CD4-positive, CD25-positive, alpha-beta regulatory T cell (primary cell): ENCODE measurements at regions not wholly inside any gene's neighbourhood (a gene's known extent, or its start where the extent isn't known, plus 50 kb on each side); places are given as distances from the start of the nearest gene placed in this dataset.
A peak's percentile ranks its signal among the peaks of the same experiment; 100 is the strongest.

ENCODE experiments used
- ATAC-seq, 2 donors: fragments of 150-1000 bp; cut with Tn5 transposase; one replicate each; pipeline ENCODE4 v1.10.0; 2021; ENCODE audit warnings: low read depth in 2 of 2, moderate number of reproducible peaks in 2 of 2, moderate library complexity in 1 of 2
- DNase-seq, 3 donors: peaks; one replicate each; pipeline versions ENCODE4 v3.0.0 to v3.0.0-alpha.2; 2012 to 2022; ENCODE audit warnings: mixed read lengths in 1 of 3
- H3K27ac ChIP-seq: one replicate; pipeline ENCODE4 v1.7.0; 2013; ENCODE audit warnings: mild to moderate bottlenecking, low read length; ENCODE audit not compliant: insufficient read depth, poor library complexity, severe bottlenecking
- H3K27me3 ChIP-seq: one replicate; pipeline ENCODE4 v1.7.0; 2013; ENCODE audit warnings: low read length; ENCODE audit not compliant: control insufficient read depth, insufficient read depth
- H3K36me3 ChIP-seq: one replicate; pipeline ENCODE4 v1.7.0; 2013; ENCODE audit warnings: mild to moderate bottlenecking, low read length, moderate library complexity; ENCODE audit not compliant: control insufficient read depth, insufficient read depth
- H3K4me1 ChIP-seq: 2 replicates; pipeline ENCODE4 v1.7.0; 2013; ENCODE audit warnings: mild to moderate bottlenecking, low read length; ENCODE audit not compliant: insufficient read depth, control insufficient read depth, poor library complexity, severe bottlenecking
- H3K4me3 ChIP-seq: one replicate; pipeline ENCODE4 v1.7.0; 2013; ENCODE audit warnings: low read depth, mild to moderate bottlenecking, low read length, moderate library complexity
- H3K9me3 ChIP-seq, 2 experiments: 1 replicate in 1 of 2; 2 replicates in 1 of 2; pipeline ENCODE4 v1.7.0; 2013; ENCODE audit warnings: low read length in 2 of 2, mild to moderate bottlenecking in 1 of 2, moderate library complexity in 1 of 2; ENCODE audit not compliant: control insufficient read depth in 2 of 2
- H3K27ac Mint-ChIP-seq, 3 donors: one replicate each; pipeline ENCODE4 v1.8.0; 2020 to 2022; ENCODE audit warnings: mild to moderate bottlenecking in 3 of 3, mixed read lengths in 3 of 3, moderate library complexity in 2 of 3
- H3K27me3 Mint-ChIP-seq: one replicate; pipeline ENCODE4 v1.8.0; 2022; ENCODE audit warnings: mild to moderate bottlenecking, mixed read lengths
- H3K36me3 Mint-ChIP-seq: one replicate; pipeline ENCODE4 v1.8.0; 2020; ENCODE audit warnings: mixed read lengths
- H3K4me1 Mint-ChIP-seq, 4 donors: one replicate each; pipeline ENCODE4 v1.8.0; 2020 to 2022; ENCODE audit warnings: mixed read lengths in 4 of 4, mild to moderate bottlenecking in 1 of 4
- H3K4me3 Mint-ChIP-seq, 4 donors: one replicate each; pipeline ENCODE4 v1.8.0; 2020 to 2022; ENCODE audit warnings: mild to moderate bottlenecking in 4 of 4, mixed read lengths in 4 of 4, moderate library complexity in 3 of 4
- H3K9me3 Mint-ChIP-seq, 7 donors: one replicate each; pipeline ENCODE4 v1.8.0; 2020 to 2022; ENCODE audit warnings: mixed read lengths in 7 of 7, mild to moderate bottlenecking in 3 of 7, moderate library complexity in 2 of 7

DNA sequence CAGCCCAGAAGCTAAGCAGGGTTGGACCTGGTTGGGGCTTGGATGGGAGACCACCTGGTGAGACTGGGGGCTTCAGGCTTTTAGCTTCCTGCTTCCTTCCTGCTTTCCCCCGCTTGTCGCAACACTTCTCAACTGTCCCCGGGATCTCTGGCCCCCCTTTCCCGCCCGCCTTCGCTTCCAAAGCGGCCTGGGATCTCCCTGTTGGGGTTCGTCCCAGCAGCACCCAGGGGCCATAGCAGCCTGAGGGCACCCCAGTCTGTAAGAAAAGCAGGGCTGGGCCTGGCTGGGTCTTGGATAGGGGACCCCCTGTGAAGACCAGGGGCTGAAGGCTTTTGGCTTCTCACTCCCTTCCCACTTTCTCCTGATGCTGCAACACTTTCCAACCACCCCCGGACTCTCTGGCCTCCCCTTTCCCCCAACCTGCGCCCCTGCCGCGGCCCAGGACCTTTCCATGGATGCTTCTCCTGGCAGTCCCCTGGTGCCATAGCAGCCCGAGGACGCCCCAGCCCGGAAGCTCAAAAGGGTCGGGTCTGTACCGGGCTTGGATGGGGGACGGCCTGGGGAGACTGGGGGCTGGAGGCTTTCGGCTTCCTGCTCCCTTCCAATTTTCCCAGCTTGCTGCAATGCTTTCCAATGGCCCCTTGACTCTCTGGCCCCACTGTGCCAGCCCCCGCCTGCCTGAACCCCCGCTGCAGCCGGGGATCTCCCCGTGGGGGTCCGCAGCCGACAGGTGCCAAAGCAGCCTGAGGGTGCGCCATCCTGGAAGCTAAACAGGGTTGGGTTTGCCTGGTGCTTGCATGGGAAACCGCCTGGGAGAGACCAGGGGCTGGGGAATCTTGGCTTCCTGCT, 2276.2 kb downstream of the TP53TG3F start:
- DNase-seq (no peak), ATAC-seq (no peak)
- Histone ChIP-seq H3K36me3 (no peaks in the 10 kb centered on the region), H3K27ac (no peak overlapping the region), H3K4me3 (no peak overlapping the region), H3K27me3 (no peaks in the 10 kb centered on the region), H3K9me3 (peaks cover 11 to 87% of the 10 kb centered on the region in 2 experiments), H3K4me1 (no peaks in the 10 kb centered on the region)
- Mint-ChIP-seq H3K27me3 (no peaks in the 10 kb centered on the region), H3K27ac (no peak overlapping the region), H3K4me3 (no peak overlapping the region), H3K4me1 (peaks cover 0 to 3% (median 0%) of the 10 kb centered on the region in 4 donors), H3K36me3 (peaks cover 3% of the 10 kb centered on the region), H3K9me3 (peaks cover 7 to 65% (median 39%) of the 10 kb centered on the region in 7 donors)

- Histone ChIP-seq H3K9me3 (peaks cover 9 to 85% of the 10 kb centered on the region in 2 experiments), H3K27me3 (no peaks in the 10 kb centered on the region), H3K27ac (no peak overlapping the region), H3K36me3 (no peaks in the 10 kb centered on the region), H3K4me1 (no peaks in the 10 kb centered on the region), H3K4me3 (no peak overlapping the region)
- H3K27ac Mint-ChIP-seq: no peak overlapping the region
- no peak overlapping the region for H3K4me3 Mint-ChIP-seq
- peaks cover 3% of the 10 kb centered on the region for H3K36me3 Mint-ChIP-seq
- peaks cover 5 to 65% (median 38%) of the 10 kb centered on the region in 7 donors for H3K9me3 Mint-ChIP-seq
- ATAC-seq (no peak), DNase-seq (no peak)
- H3K4me1 Mint-ChIP-seq: peaks cover 0 to 3% (median 0%) of the 10 kb centered on the region in 4 donors
- no peaks in the 10 kb centered on the region for H3K27me3 Mint-ChIP-seq
Measured at GRCh38 chr16:35736546-35736945, 2277.1 kb downstream of the TP53TG3F start.

DNA sequence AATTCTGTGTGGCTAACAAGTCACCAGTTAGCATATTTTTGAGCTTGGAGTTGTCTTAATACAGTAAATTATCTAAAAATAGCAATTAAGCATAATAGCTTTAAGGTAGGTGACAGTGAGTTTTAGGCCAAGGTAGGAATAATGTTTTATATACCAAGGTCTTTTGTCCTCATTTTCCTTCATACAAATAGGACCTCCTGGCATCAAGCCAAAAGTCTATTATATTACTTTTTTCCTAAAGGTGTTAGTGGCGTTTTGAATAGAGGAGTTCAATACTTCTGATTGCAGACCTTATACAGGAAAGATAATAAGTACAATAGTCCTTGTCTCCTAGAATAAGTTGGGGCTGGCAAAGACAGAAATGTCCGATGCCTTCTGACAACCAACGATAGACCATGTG, 2277.7 kb downstream of the TP53TG3F start:
- Mint-ChIP-seq H3K4me3 (no peak overlapping the region), H3K27ac (no peak overlapping the region), H3K9me3 (peaks cover 4 to 67% (median 41%) of the 10 kb centered on the region in 7 donors), H3K27me3 (no peaks in the 10 kb centered on the region), H3K4me1 (peaks cover 0 to 3% (median 0%) of the 10 kb centered on the region in 4 donors), H3K36me3 (peaks cover 3% of the 10 kb centered on the region)
- Histone ChIP-seq H3K9me3 (peaks cover 9 to 85% of the 10 kb centered on the region in 2 experiments), H3K36me3 (no peaks in the 10 kb centered on the region), H3K27ac (no peak overlapping the region), H3K4me1 (no peaks in the 10 kb centered on the region), H3K4me3 (no peak overlapping the region), H3K27me3 (no peaks in the 10 kb centered on the region)
- ATAC-seq (no peak), DNase-seq (no peak)

- no peaks in the 10 kb centered on the region for H3K36me3 ChIP-seq
- Mint-ChIP-seq H3K4me3 (no peak overlapping the region), H3K27ac (peak overlapping the region in 1 of 3 donors; percentile 62), H3K9me3 (peaks cover 5 to 82% (median 48%) of the 10 kb centered on the region in 7 donors), H3K36me3 (peaks cover 3% of the 10 kb centered on the region), H3K27me3 (no peaks in the 10 kb centered on the region), H3K4me1 (peaks cover 0 to under 1% (median 0%) of the 10 kb centered on the region in 4 donors)
- H3K4me3 ChIP-seq: no peak overlapping the region
- no peaks in the 10 kb centered on the region for H3K27me3 ChIP-seq
- H3K27ac ChIP-seq: no peak overlapping the region
- no peaks in the 10 kb centered on the region for H3K4me1 ChIP-seq
- ATAC-seq: no peak
- DNase-seq: no peak
- H3K9me3 ChIP-seq: peaks cover 14 to 74% of the 10 kb centered on the region in 2 experiments
Measured at GRCh38 chr16:35741546-35741945, 2282.1 kb downstream of the TP53TG3F start.

DNA sequence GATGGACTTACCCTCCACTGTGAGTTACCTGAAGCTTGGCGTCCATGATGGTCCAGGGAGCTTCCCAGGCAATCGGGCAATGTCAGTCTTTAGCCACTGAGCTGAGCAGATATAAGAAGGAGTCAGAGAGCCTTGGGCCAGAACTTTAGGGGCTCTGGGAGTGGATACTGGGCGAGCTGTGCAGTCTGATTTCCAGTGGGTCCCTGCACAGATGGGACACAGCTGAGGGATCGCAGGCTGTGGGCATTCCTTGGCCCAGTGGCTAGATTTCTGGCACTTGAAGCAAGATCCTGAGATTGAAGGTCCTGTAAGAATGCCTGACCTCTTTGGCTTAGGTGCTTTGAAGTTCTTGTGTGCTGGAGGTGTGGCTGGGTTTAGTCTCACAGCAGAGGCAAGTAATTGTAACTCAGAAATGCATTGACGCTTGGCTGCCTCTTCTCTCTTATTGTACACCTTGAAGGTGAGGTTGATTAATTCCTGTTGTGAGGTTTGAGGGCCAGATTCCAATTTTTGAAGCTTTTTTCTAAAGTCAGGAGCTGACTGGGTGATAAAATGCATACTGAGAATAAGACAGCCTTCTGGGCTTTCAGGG, 2283.8 kb downstream of the TP53TG3F start:
- H3K9me3 ChIP-seq: peaks cover 12 to 76% of the 10 kb centered on the region in 2 experiments
- H3K4me1 ChIP-seq: no peaks in the 10 kb centered on the region
- no peaks in the 10 kb centered on the region for H3K27me3 Mint-ChIP-seq
- H3K27me3 ChIP-seq: no peaks in the 10 kb centered on the region
- no peak for ATAC-seq
- no peaks in the 10 kb centered on the region for H3K4me1 Mint-ChIP-seq
- H3K4me3 ChIP-seq: no peak overlapping the region
- no peaks in the 10 kb centered on the region for H3K36me3 Mint-ChIP-seq
- H3K27ac Mint-ChIP-seq: no peak overlapping the region
- no peak overlapping the region for H3K4me3 Mint-ChIP-seq
- no peak for DNase-seq
- peaks cover 5 to 80% (median 48%) of the 10 kb centered on the region in 7 donors for H3K9me3 Mint-ChIP-seq
- H3K36me3 ChIP-seq: no peaks in the 10 kb centered on the region
- H3K27ac ChIP-seq: no peak overlapping the region

GRCh38 chr16:35744084-35744483, 2284.7 kb downstream of the TP53TG3F start:
- Mint-ChIP-seq H3K4me1 (no peaks in the 10 kb centered on the region), H3K4me3 (no peak overlapping the region), H3K36me3 (no peaks in the 10 kb centered on the region), H3K9me3 (peaks cover 3 to 73% (median 44%) of the 10 kb centered on the region in 7 donors), H3K27me3 (no peaks in the 10 kb centered on the region), H3K27ac (no peak overlapping the region)
- no peak overlapping the region for H3K4me3 ChIP-seq
- H3K27me3 ChIP-seq: no peaks in the 10 kb centered on the region
- no peaks in the 10 kb centered on the region for H3K4me1 ChIP-seq
- no peak for ATAC-seq
- DNase-seq: no peak
- peaks cover 9 to 75% of the 10 kb centered on the region in 2 experiments for H3K9me3 ChIP-seq
- no peaks in the 10 kb centered on the region for H3K36me3 ChIP-seq
- H3K27ac ChIP-seq: no peak overlapping the region

DNA sequence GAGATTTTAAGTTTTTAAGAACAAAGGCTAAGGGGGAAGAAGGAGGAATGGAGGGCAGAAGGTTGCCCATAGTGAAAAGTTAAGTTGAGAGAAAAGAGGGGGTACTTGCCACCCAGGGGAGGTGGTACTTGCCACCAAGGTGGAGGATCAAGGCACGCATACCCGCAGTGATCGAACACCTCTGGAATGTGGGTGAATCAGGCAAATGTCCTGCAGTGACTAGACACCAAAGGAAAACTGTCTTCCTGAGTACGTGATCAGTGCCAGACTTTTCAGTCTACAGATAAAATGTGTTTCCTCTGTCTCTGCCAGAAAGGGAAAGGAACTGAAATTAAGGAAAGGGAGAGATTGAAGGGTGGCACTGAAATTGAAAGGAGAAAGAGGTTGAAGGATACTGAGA, 2285.3 kb downstream of the TP53TG3F start:
- no peaks in the 10 kb centered on the region for H3K4me1 ChIP-seq
- no peaks in the 10 kb centered on the region for H3K27me3 ChIP-seq
- H3K9me3 Mint-ChIP-seq: peaks cover 3 to 72% (median 38%) of the 10 kb centered on the region in 7 donors
- no peaks in the 10 kb centered on the region for H3K36me3 ChIP-seq
- H3K9me3 ChIP-seq: peaks cover 5 to 75% of the 10 kb centered on the region in 2 experiments
- no peak overlapping the region for H3K4me3 Mint-ChIP-seq
- H3K4me3 ChIP-seq: no peak overlapping the region
- no peak overlapping the region for H3K27ac Mint-ChIP-seq
- no peaks in the 10 kb centered on the region for H3K36me3 Mint-ChIP-seq
- H3K27me3 Mint-ChIP-seq: no peaks in the 10 kb centered on the region
- H3K27ac ChIP-seq: no peak overlapping the region
- DNase-seq (no peak), ATAC-seq (no peak)
- no peaks in the 10 kb centered on the region for H3K4me1 Mint-ChIP-seq
